ENCODE measurements at regions not wholly inside any gene's neighbourhood (a gene's known extent, or its start where the extent isn't known, plus 50 kb on each side); places are given as distances from the start of the nearest gene placed in this dataset.

GRCh38 chr2:145615626-145616025, 1095.7 kb upstream of the ZEB2 start:
- FAIRE-seq: no peak

GRCh38 chr2:145609951-145610350, 1090.0 kb upstream of the ZEB2 start:
- TF ChIP-seq CTCF (IDR thresholded peaks at IDR 0.05; ENCODE audit: borderline replicate concordance, extremely low read depth, insufficient read depth): no peak
- FAIRE-seq: no peak
- H3K27me3 ChIP-seq (ENCODE audit: control insufficient read depth, insufficient read depth, low read length): no peaks in the 10 kb centered on the region
- no peaks in the 10 kb centered on the region for H3K9me3 ChIP-seq (ENCODE audit: control insufficient read depth in 2 of 3, insufficient read depth in 1 of 3, low read length in 3 of 3)
- DNase-seq: no peak
- no peak overlapping the region for H3K9ac ChIP-seq (ENCODE audit: low read length in 3 of 3)
- H3K36me3 ChIP-seq (ENCODE audit: control insufficient read depth in 2 of 3, insufficient read depth in 3 of 3, low read length in 3 of 3): no peaks in the 10 kb centered on the region
- H3K27ac ChIP-seq (ENCODE audit: low read depth in 2 of 2, low read length in 2 of 2): no peak overlapping the region
- intact Hi-C loops (cut with DNase I): no loop called here
- H3K4me3 ChIP-seq (ENCODE audit: low read length in 3 of 3): no peak overlapping the region
- H3K4me1 ChIP-seq (ENCODE audit: control insufficient read depth in 2 of 3, insufficient read depth in 2 of 3, low read depth in 1 of 3, low read length in 3 of 3): no peaks in the 10 kb centered on the region

More at GRCh38 chr2:145615626-145616025, 1095.7 kb upstream of the ZEB2 start:
- Histone ChIP-seq H3K27ac (ENCODE audit: low read depth in 2 of 2, low read length in 2 of 2) (no peak overlapping the region), H3K4me1 (ENCODE audit: control insufficient read depth in 2 of 3, insufficient read depth in 2 of 3, low read depth in 1 of 3, low read length in 3 of 3) (no peaks in the 10 kb centered on the region), H3K36me3 (ENCODE audit: control insufficient read depth in 2 of 3, insufficient read depth in 3 of 3, low read length in 3 of 3) (no peaks in the 10 kb centered on the region), H3K9me3 (ENCODE audit: control insufficient read depth in 2 of 3, insufficient read depth in 1 of 3, low read length in 3 of 3) (no peaks in the 10 kb centered on the region), H3K9ac (ENCODE audit: low read length in 3 of 3) (no peak overlapping the region), H3K27me3 (ENCODE audit: control insufficient read depth, insufficient read depth, low read length) (no peaks in the 10 kb centered on the region), H3K4me3 (ENCODE audit: low read length in 3 of 3) (no peak overlapping the region)
- intact Hi-C loops (cut with DNase I): no loop called here
- no peak for TF ChIP-seq CTCF (IDR thresholded peaks at IDR 0.05; ENCODE audit: borderline replicate concordance, extremely low read depth, insufficient read depth)
- no peak for DNase-seq

- Histone ChIP-seq H3K36me3 (ENCODE audit: control insufficient read depth in 2 of 3, insufficient read depth in 3 of 3, low read length in 3 of 3) (no peaks in the 10 kb centered on the region), H3K4me3 (ENCODE audit: low read length in 3 of 3) (no peak overlapping the region), H3K27ac (ENCODE audit: low read depth in 2 of 2, low read length in 2 of 2) (no peak overlapping the region), H3K4me1 (ENCODE audit: control insufficient read depth in 2 of 3, insufficient read depth in 2 of 3, low read depth in 1 of 3, low read length in 3 of 3) (no peaks in the 10 kb centered on the region), H3K27me3 (ENCODE audit: control insufficient read depth, insufficient read depth, low read length) (no peaks in the 10 kb centered on the region), H3K9me3 (ENCODE audit: control insufficient read depth in 2 of 3, insufficient read depth in 1 of 3, low read length in 3 of 3) (no peaks in the 10 kb centered on the region), H3K9ac (ENCODE audit: low read length in 3 of 3) (no peak overlapping the region)
- DNase-seq (no peak), FAIRE-seq (no peak)
- intact Hi-C loops (cut with DNase I): no loop called here
- TF ChIP-seq CTCF (IDR thresholded peaks at IDR 0.05; ENCODE audit: borderline replicate concordance, extremely low read depth, insufficient read depth): no peak
These were observed 1081.5 kb upstream of the ZEB2 start for GRCh38 chr2:145601361-145601925.

GRCh38 chr2:145600811-145601210, 1080.9 kb upstream of the ZEB2 start:
- no peaks in the 10 kb centered on the region for H3K9me3 ChIP-seq (ENCODE audit: control insufficient read depth in 2 of 3, insufficient read depth in 1 of 3, low read length in 3 of 3)
- no peaks in the 10 kb centered on the region for H3K27me3 ChIP-seq (ENCODE audit: control insufficient read depth, insufficient read depth, low read length)
- FAIRE-seq (no peak), DNase-seq (no peak)
- H3K4me3 ChIP-seq (ENCODE audit: low read length in 3 of 3): no peak overlapping the region
- TF ChIP-seq CTCF (IDR thresholded peaks at IDR 0.05; ENCODE audit: borderline replicate concordance, extremely low read depth, insufficient read depth): no peak
- H3K27ac ChIP-seq (ENCODE audit: low read depth in 2 of 2, low read length in 2 of 2): no peak overlapping the region
- no peak overlapping the region for H3K9ac ChIP-seq (ENCODE audit: low read length in 3 of 3)
- H3K36me3 ChIP-seq (ENCODE audit: control insufficient read depth in 2 of 3, insufficient read depth in 3 of 3, low read length in 3 of 3): no peaks in the 10 kb centered on the region
- H3K4me1 ChIP-seq (ENCODE audit: control insufficient read depth in 2 of 3, insufficient read depth in 2 of 3, low read depth in 1 of 3, low read length in 3 of 3): no peaks in the 10 kb centered on the region
- intact Hi-C loops (cut with DNase I): no loop called here

Measured in kidney (tissue), 13 donors.